ENCODE measurements at regions not wholly inside any gene's neighbourhood (a gene's known extent, or its start where the extent isn't known, plus 50 kb on each side); places are given as distances from the start of the nearest gene placed in this dataset.

GRCh38 chr13:79791471-79792042 is 310.6 kb downstream of the NDFIP2 start:
- no peaks in the 10 kb centered on the region for H4K20me1 ChIP-seq (ENCODE audit: control insufficient read depth, insufficient read depth)
- 0% methylated on average over 2 of the region's 2 CpGs for WGBS (ENCODE audit: insufficient coverage, insufficient replicate concordance, low lambda C conversion rate, missing lambda C conversion rate)
- no peaks in the 10 kb centered on the region for H3K27me3 ChIP-seq (replicated peaks in 1 of 2; ENCODE audit: control insufficient read depth in 2 of 2, insufficient read depth in 2 of 2, low read length in 1 of 2)
- H3K9me3 ChIP-seq (replicated peaks; ENCODE audit: control insufficient read depth, insufficient read depth, low read length), result no peaks in the 10 kb centered on the region; the same call in 2 of the 3 replicates
- H3K4me1 ChIP-seq (ENCODE audit: control insufficient read depth, insufficient read depth, low read length), result no peaks in the 10 kb centered on the region
- DNase-seq (ENCODE audit: low read depth, low spot score) (no peak), ATAC-seq (no peak), FAIRE-seq (no peak)
- H3K4me3 ChIP-seq, result no peak overlapping the region
- TF ChIP-seq RAD21 (IDR thresholded peaks at IDR 0.05; ENCODE audit: insufficient read depth, low read depth, low read length), result no peak
- no peak for TF ChIP-seq SP1 (IDR thresholded peaks at IDR 0.05; ENCODE audit: low read depth, low read length)
- TF ChIP-seq CBX3 (IDR thresholded peaks at IDR 0.05; ENCODE audit: borderline replicate concordance, low read depth), result no peak
- TF ChIP-seq NFXL1 (IDR thresholded peaks at IDR 0.05; ENCODE audit: borderline replicate concordance), result no peak
- no peak for TF ChIP-seq ZNF217 (IDR thresholded peaks at IDR 0.05)
- no peak for TF ChIP-seq NFYA (IDR thresholded peaks at IDR 0.05; ENCODE audit: borderline replicate concordance, low read depth, low read length)
- no peak for TF ChIP-seq GABPA (IDR thresholded peaks at IDR 0.05; ENCODE audit: low read depth)
- no peak for TF ChIP-seq ATF3 (IDR thresholded peaks at IDR 0.05; ENCODE audit: borderline replicate concordance, extremely low read depth, low read depth, low read length)
- no peak for TF ChIP-seq MEF2A (IDR thresholded peaks at IDR 0.05; ENCODE audit: insufficient read depth, low read depth, low read length)
- no peak for TF ChIP-seq CHD2 (IDR thresholded peaks at IDR 0.05; ENCODE audit: borderline replicate concordance, low read depth, low read length)
- TF ChIP-seq SMARCA5 (IDR thresholded peaks at IDR 0.05), result no peak
- no peak for TF ChIP-seq REST (IDR thresholded peaks at IDR 0.05; ENCODE audit: low read depth, low read length)
- ChIA-PET RAD21 (ENCODE audit: unreplicated experiment) (interaction anchor here (1.2 kb wide), 1 partner anchor 21 kb away, joined by 3 read pairs; no protein-coding TSS in a partner anchor), CTCF (no interaction called here), SMC1A (ENCODE audit: uncharacterized antibody, unreplicated experiment) (interaction anchor here (1.2 to 5.4 kb wide), 3 partner anchors 9 to 16 kb away, joined by 3 to 25 read pairs (median 17); no protein-coding TSS in a partner anchor), POLR2A (no interaction called here)
- BruUV-seq (replicated peaks), result no TSS peak
- no peak overlapping the region for H2AFZ ChIP-seq (ENCODE audit: control insufficient read depth, low read depth, low read length)
- H3K36me3 ChIP-seq (ENCODE audit: control insufficient read depth in 2 of 2, insufficient read depth in 2 of 2, low read length in 1 of 2), result no peaks in the 10 kb centered on the region
- intact Hi-C loops (cut with micrococcal nuclease; ENCODE audit: unreplicated experiment), result no loop called here
- H3K79me2 ChIP-seq (ENCODE audit: control insufficient read depth, insufficient read depth, low read length), result no peaks in the 10 kb centered on the region
- no peak overlapping the region for H3K4me2 ChIP-seq (ENCODE audit: control insufficient read depth, insufficient read depth)
- H3K9ac ChIP-seq (ENCODE audit: control insufficient read depth, insufficient read depth, low read length), result no peak overlapping the region
- no peak overlapping the region for H3K27ac ChIP-seq (ENCODE audit: control insufficient read depth, insufficient read depth)
- in situ Hi-C loops (cut with MboI), result no loop called here

Data from GM12878 (cell line).